ENCODE measurements at regions not wholly inside any gene's neighbourhood (a gene's known extent, or its start where the extent isn't known, plus 50 kb on each side); places are given as distances from the start of the nearest gene placed in this dataset.

- TF ChIP-seq CTCF (IDR thresholded peaks at IDR 0.05), result no peak
- TF ChIP-seq POLR2A (IDR thresholded peaks at IDR 0.05), result no peak
- no peak for TF ChIP-seq EP300 (IDR thresholded peaks at IDR 0.05)
- no peak for TF ChIP-seq POLR2AphosphoS5 (IDR thresholded peaks at IDR 0.05)
Observed at GRCh38 chr13:59445812-59446211, 717.9 kb downstream of the DIAPH3 start.

Measured in sigmoid colon (tissue), 4 donors.